Activated naive CD4-positive, alpha-beta T cell treated with anti-CD3 and anti-CD28 coated beads, Interleukin-2, amount 10 ng/mL, durations not matched to agents 7 days and 5 days (primary cell): ENCODE measurements at regions not wholly inside any gene's neighbourhood (a gene's known extent, or its start where the extent isn't known, plus 50 kb on each side); places are given as distances from the start of the nearest gene placed in this dataset.
"Not testable (repeated sequence)": the region's sequence is repeated elsewhere in the genome, so short reads cannot be mapped to it uniquely, and the experiment has no call there.

Experiments used
- CTCF ChIA-PET: fragments of 350-600 bp; sonication (Branson Sonifier 250); formaldehyde crosslinking; loops from one replicate; lab custom pipeline; 2021; ENCODE audit warnings: antibody characterized with exemption; lab: Charles Lee
- DNase-seq: peaks from one replicate; pipeline ENCODE4 v3.0.0-alpha.2; 2020
- H3K27ac Mint-ChIP-seq: one replicate; pipeline ENCODE4 v1.8.0; 2021; ENCODE audit warnings: mild to moderate bottlenecking, moderate library complexity, mixed read lengths
- H3K27me3 Mint-ChIP-seq: one replicate; pipeline ENCODE4 v1.8.0; 2021; ENCODE audit warnings: mild to moderate bottlenecking, mixed read lengths
- H3K36me3 Mint-ChIP-seq: one replicate; pipeline ENCODE4 v1.8.0; 2021; ENCODE audit warnings: mixed read lengths
- H3K4me1 Mint-ChIP-seq: one replicate; pipeline ENCODE4 v1.8.0; 2021; ENCODE audit warnings: mixed read lengths
- H3K4me3 Mint-ChIP-seq: one replicate; pipeline ENCODE4 v1.8.0; 2021; ENCODE audit warnings: mild to moderate bottlenecking, moderate library complexity, mixed read lengths
- H3K9me3 Mint-ChIP-seq: one replicate; pipeline ENCODE4 v1.8.0; 2021; ENCODE audit warnings: mixed read lengths

GRCh38 chr12:76676261-76676660 is 87.7 kb upstream of the ZDHHC17 start:
- H3K9me3 Mint-ChIP-seq, H3K4me3 Mint-ChIP-seq, H3K27me3 Mint-ChIP-seq, H3K36me3 Mint-ChIP-seq, CTCF ChIA-PET, H3K4me1 Mint-ChIP-seq, H3K27ac Mint-ChIP-seq, DNase-seq: not testable (repeated sequence)

GRCh38 chr12:76678992-76679391 is 84.9 kb upstream of the ZDHHC17 start:
- Mint-ChIP-seq H3K4me3 (no peak overlapping the region), H3K36me3 (no peaks in the 10 kb centered on the region), H3K4me1 (no peaks in the 10 kb centered on the region), H3K9me3 (no peaks in the 10 kb centered on the region), H3K27ac (no peak overlapping the region), H3K27me3 (no peaks in the 10 kb centered on the region)
- no peak for DNase-seq
- CTCF ChIA-PET, result interaction anchor here (1.0 kb wide), 1 partner anchor 332 kb away, joined by 3 read pairs; no protein-coding TSS in a partner anchor

GRCh38 chr12:76679778-76680177 is 84.1 kb upstream of the ZDHHC17 start:
- Mint-ChIP-seq H3K4me3 (no peak overlapping the region), H3K36me3 (no peaks in the 10 kb centered on the region), H3K27ac (no peak overlapping the region), H3K4me1 (no peaks in the 10 kb centered on the region), H3K9me3 (no peaks in the 10 kb centered on the region), H3K27me3 (no peaks in the 10 kb centered on the region)
- CTCF ChIA-PET, result interaction anchor here (1.0 kb wide), 1 partner anchor 331 kb away, joined by 3 read pairs; no protein-coding TSS in a partner anchor
- no peak for DNase-seq

GRCh38 chr12:76680940-76681339 is 83.0 kb upstream of the ZDHHC17 start:
- no peak overlapping the region for H3K27ac Mint-ChIP-seq
- CTCF ChIA-PET, result interaction anchor here (1.1 kb wide), 1 partner anchor 370 kb away, joined by 3 read pairs; no protein-coding TSS in a partner anchor

GRCh38 chr12:76685246-76685678 is 78.7 kb upstream of the ZDHHC17 start:
- H3K4me1 Mint-ChIP-seq, result no peaks in the 10 kb centered on the region
- no peaks in the 10 kb centered on the region for H3K9me3 Mint-ChIP-seq
- no peaks in the 10 kb centered on the region for H3K36me3 Mint-ChIP-seq
- no peak for DNase-seq
- H3K4me3 Mint-ChIP-seq, result no peak overlapping the region
- peaks cover 4% of the 10 kb centered on the region for H3K27me3 Mint-ChIP-seq
- CTCF ChIA-PET, result interaction anchor here (0.9 to 1.7 kb wide), 2 partner anchors 106 to 325 kb away, joined by 3 to 4 read pairs; no protein-coding TSS in a partner anchor
- H3K27ac Mint-ChIP-seq, result no peak overlapping the region

More at GRCh38 chr12:76680940-76681339, 83.0 kb upstream of the ZDHHC17 start:
- H3K4me1 Mint-ChIP-seq, result no peaks in the 10 kb centered on the region
- no peaks in the 10 kb centered on the region for H3K36me3 Mint-ChIP-seq
- H3K27me3 Mint-ChIP-seq, result peaks cover 4% of the 10 kb centered on the region
- no peak for DNase-seq
- no peak overlapping the region for H3K4me3 Mint-ChIP-seq
- no peaks in the 10 kb centered on the region for H3K9me3 Mint-ChIP-seq

- Mint-ChIP-seq H3K36me3 (no peaks in the 10 kb centered on the region), H3K9me3 (no peaks in the 10 kb centered on the region), H3K4me3 (no peak overlapping the region), H3K27me3 (peaks cover 4% of the 10 kb centered on the region), H3K27ac (no peak overlapping the region), H3K4me1 (no peaks in the 10 kb centered on the region)
- no peak for DNase-seq
- CTCF ChIA-PET, result interaction anchor here (0.9 to 1.4 kb wide), 3 partner anchors 18 to 312 kb away, joined by 3 to 5 read pairs (median 3); no protein-coding TSS in a partner anchor
Observed at GRCh38 chr12:76687981-76688380, 75.9 kb upstream of the ZDHHC17 start.

GRCh38 chr12:76688631-76689030 is 75.3 kb upstream of the ZDHHC17 start:
- Mint-ChIP-seq H3K27me3 (peaks cover 4% of the 10 kb centered on the region), H3K9me3 (no peaks in the 10 kb centered on the region), H3K27ac (no peak overlapping the region), H3K4me1 (no peaks in the 10 kb centered on the region), H3K36me3 (no peaks in the 10 kb centered on the region), H3K4me3 (no peak overlapping the region)
- DNase-seq, result no peak
- CTCF ChIA-PET, result interaction anchor here (1.3 to 1.4 kb wide), 2 partner anchors 93 to 102 kb away, joined by 5 read pairs; no protein-coding TSS in a partner anchor

GRCh38 chr12:76690921-76691700 is 72.8 kb upstream of the ZDHHC17 start:
- CTCF ChIA-PET, result no interaction called here
- Mint-ChIP-seq H3K4me1 (no peaks in the 10 kb centered on the region), H3K27me3 (no peaks in the 10 kb centered on the region), H3K27ac (no peak overlapping the region), H3K4me3 (no peak overlapping the region), H3K36me3 (no peaks in the 10 kb centered on the region), H3K9me3 (no peaks in the 10 kb centered on the region)
- no peak for DNase-seq

- Mint-ChIP-seq H3K9me3 (no peaks in the 10 kb centered on the region), H3K4me3 (no peak overlapping the region), H3K27me3 (no peaks in the 10 kb centered on the region), H3K4me1 (no peaks in the 10 kb centered on the region), H3K27ac (no peak overlapping the region), H3K36me3 (no peaks in the 10 kb centered on the region)
- no peak for DNase-seq
- CTCF ChIA-PET, result no interaction called here
Observed at GRCh38 chr12:76692846-76693245, 71.1 kb upstream of the ZDHHC17 start.

GRCh38 chr12:76694369-76694768 is 69.5 kb upstream of the ZDHHC17 start:
- DNase-seq, result no peak
- Mint-ChIP-seq H3K36me3 (no peaks in the 10 kb centered on the region), H3K27ac (no peak overlapping the region), H3K4me1 (no peaks in the 10 kb centered on the region), H3K27me3 (no peaks in the 10 kb centered on the region), H3K9me3 (no peaks in the 10 kb centered on the region), H3K4me3 (no peak overlapping the region)
- CTCF ChIA-PET, result no interaction called here

- no peak for DNase-seq
- no peaks in the 10 kb centered on the region for H3K4me1 Mint-ChIP-seq
- H3K36me3 Mint-ChIP-seq, result no peaks in the 10 kb centered on the region
- CTCF ChIA-PET, result no interaction called here
- no peaks in the 10 kb centered on the region for H3K27me3 Mint-ChIP-seq
- no peaks in the 10 kb centered on the region for H3K9me3 Mint-ChIP-seq
- no peak overlapping the region for H3K27ac Mint-ChIP-seq
- no peak overlapping the region for H3K4me3 Mint-ChIP-seq
Observed at GRCh38 chr12:76696186-76696585, 67.7 kb upstream of the ZDHHC17 start.

- CTCF ChIA-PET, result interaction anchor here (1.1 kb wide), 1 partner anchor 8 kb away, joined by 3 read pairs; no protein-coding TSS in a partner anchor
- Mint-ChIP-seq H3K27me3 (peaks cover 3% of the 10 kb centered on the region), H3K4me3 (no peak overlapping the region), H3K4me1 (no peaks in the 10 kb centered on the region), H3K9me3 (no peaks in the 10 kb centered on the region), H3K36me3 (no peaks in the 10 kb centered on the region), H3K27ac (no peak overlapping the region)
- no peak for DNase-seq
Observed at GRCh38 chr12:76697849-76698248, 66.1 kb upstream of the ZDHHC17 start.

- no peak for DNase-seq
- Mint-ChIP-seq H3K27ac (no peak overlapping the region), H3K9me3 (no peaks in the 10 kb centered on the region), H3K27me3 (peaks cover 3% of the 10 kb centered on the region), H3K4me1 (no peaks in the 10 kb centered on the region), H3K4me3 (no peak overlapping the region), H3K36me3 (no peaks in the 10 kb centered on the region)
- CTCF ChIA-PET, result interaction anchor here (1.1 kb wide), 1 partner anchor 9 kb away, joined by 3 read pairs; no protein-coding TSS in a partner anchor
Observed at GRCh38 chr12:76698316-76698715, 65.6 kb upstream of the ZDHHC17 start.

- Mint-ChIP-seq H3K9me3 (no peaks in the 10 kb centered on the region), H3K4me1 (no peaks in the 10 kb centered on the region), H3K4me3 (no peak overlapping the region), H3K36me3 (no peaks in the 10 kb centered on the region), H3K27ac (no peak overlapping the region), H3K27me3 (peaks cover 3% of the 10 kb centered on the region)
- DNase-seq, result no peak
- CTCF ChIA-PET, result no interaction called here
Observed at GRCh38 chr12:76698966-76699365, 64.9 kb upstream of the ZDHHC17 start.

GRCh38 chr12:76701690-76702089 is 62.2 kb upstream of the ZDHHC17 start:
- Mint-ChIP-seq H3K9me3 (no peaks in the 10 kb centered on the region), H3K4me3 (no peak overlapping the region), H3K4me1 (no peaks in the 10 kb centered on the region), H3K36me3 (no peaks in the 10 kb centered on the region), H3K27ac (no peak overlapping the region), H3K27me3 (peaks cover 3% of the 10 kb centered on the region)
- CTCF ChIA-PET, result no interaction called here
- DNase-seq, result no peak
